GM21723 (cell line): ENCODE measurements at regions not wholly inside any gene's neighbourhood (a gene's known extent, or its start where the extent isn't known, plus 50 kb on each side); places are given as distances from the start of the nearest gene placed in this dataset.

Experiments used
- ATAC-seq: cut with Tn5 transposase; IDR thresholded peaks from one replicate; pipeline ENCODE4 v1.9.1; 2021; ENCODE audit warnings: mild to moderate bottlenecking, moderate library complexity; ENCODE audit not compliant: unreplicated experiment

GRCh38 chr7:145928937-145929336, 187.7 kb upstream of the CNTNAP2 start:
- ATAC-seq: no peak

- ATAC-seq: no peak
Observed at GRCh38 chr7:145919712-145920111, 196.9 kb upstream of the CNTNAP2 start.

- ATAC-seq: no peak
Observed at GRCh38 chr7:145916776-145917175, 199.8 kb upstream of the CNTNAP2 start.

- ATAC-seq: no peak
Observed at GRCh38 chr7:145915679-145916078, 200.9 kb upstream of the CNTNAP2 start.

- peak; percentile 54 for ATAC-seq
Observed at GRCh38 chr7:145909991-145910513, 206.5 kb upstream of the CNTNAP2 start.

GRCh38 chr7:145903658-145904057, 212.9 kb upstream of the CNTNAP2 start:
- no peak for ATAC-seq

GRCh38 chr7:145902123-145902522, 214.5 kb upstream of the CNTNAP2 start:
- no peak for ATAC-seq

GRCh38 chr7:145899938-145900337, 216.7 kb upstream of the CNTNAP2 start:
- ATAC-seq: no peak

GRCh38 chr7:145893925-145894535, 222.6 kb upstream of the CNTNAP2 start:
- no peak for ATAC-seq

- ATAC-seq: no peak
Observed at GRCh38 chr7:145884716-145885514, 231.7 kb upstream of the CNTNAP2 start.

GRCh38 chr7:145876376-145876775, 240.2 kb upstream of the CNTNAP2 start:
- no peak for ATAC-seq

- no peak for ATAC-seq
Observed at GRCh38 chr7:145875267-145875666, 241.3 kb upstream of the CNTNAP2 start.

GRCh38 chr7:145868935-145869334, 247.7 kb upstream of the CNTNAP2 start:
- no peak for ATAC-seq

- no peak for ATAC-seq
Observed at GRCh38 chr7:145862212-145862611, 254.4 kb upstream of the CNTNAP2 start.

- no peak for ATAC-seq
Observed at GRCh38 chr7:145860809-145861208, 255.8 kb upstream of the CNTNAP2 start.

- ATAC-seq: no peak
Observed at GRCh38 chr7:145850636-145851035, 266.0 kb upstream of the CNTNAP2 start.

- ATAC-seq: no peak
Observed at GRCh38 chr7:145848691-145849090, 267.9 kb upstream of the CNTNAP2 start.

GRCh38 chr7:145845345-145845744, 271.3 kb upstream of the CNTNAP2 start:
- no peak for ATAC-seq

GRCh38 chr7:145839814-145840213, 276.8 kb upstream of the CNTNAP2 start:
- no peak for ATAC-seq

GRCh38 chr7:145831616-145832206, 284.9 kb upstream of the CNTNAP2 start:
- ATAC-seq: no peak

- no peak for ATAC-seq
Observed at GRCh38 chr7:145817687-145818086, 298.9 kb upstream of the CNTNAP2 start.

- no peak for ATAC-seq
Observed at GRCh38 chr7:145812218-145812617, 304.4 kb upstream of the CNTNAP2 start.
